ENCODE measurements at regions not wholly inside any gene's neighbourhood (a gene's known extent, or its start where the extent isn't known, plus 50 kb on each side); places are given as distances from the start of the nearest gene placed in this dataset.

- TF ChIP-seq POLR2A (conservative IDR thresholded peaks at IDR 0.05): no peak
- TF ChIP-seq SMAD1 (IDR thresholded peaks at IDR 0.05; ENCODE audit: low read depth, low read length, partially characterized antibody): no peak
- no peak for TF ChIP-seq EZH2 (IDR thresholded peaks at IDR 0.05; ENCODE audit: borderline replicate concordance, low read depth, low read length)
- no peak for TF ChIP-seq MYBL2 (IDR thresholded peaks at IDR 0.05; ENCODE audit: low read depth)
- TF ChIP-seq MYBL2 (CRISPR knock-in tag; IDR thresholded peaks at IDR 0.05; ENCODE audit: borderline replicate concordance): no peak
These were observed 356.7 kb upstream of the RPS6KA3 start for GRCh38 chrX:20623448-20623847.

Data from K562 (cell line).